GM21390 (cell line): ENCODE measurements at regions not wholly inside any gene's neighbourhood (a gene's known extent, or its start where the extent isn't known, plus 50 kb on each side); places are given as distances from the start of the nearest gene placed in this dataset.
A peak's percentile ranks its signal among the peaks of the same experiment; 100 is the strongest.
"Not testable (repeated sequence)": the region's sequence is repeated elsewhere in the genome, so short reads cannot be mapped to it uniquely, and the experiment has no call there.

Experiments used
- ATAC-seq: cut with Tn5 transposase; IDR thresholded peaks from one replicate; pipeline ENCODE4 v1.9.1; 2021; ENCODE audit not compliant: unreplicated experiment

- ATAC-seq = no peak
Observed at GRCh38 chr12:115377230-115377629, 693.3 kb upstream of the TBX3 start.

GRCh38 chr12:115375186-115375991 is 691.4 kb upstream of the TBX3 start:
- peak; percentile 97 for ATAC-seq

GRCh38 chr12:115374480-115375185 is 690.7 kb upstream of the TBX3 start:
- no peak for ATAC-seq

GRCh38 chr12:115371711-115372110 is 687.7 kb upstream of the TBX3 start:
- ATAC-seq = no peak

- ATAC-seq = no peak
Observed at GRCh38 chr12:115370650-115371049, 686.7 kb upstream of the TBX3 start.

- no peak for ATAC-seq
Observed at GRCh38 chr12:115370207-115370606, 686.2 kb upstream of the TBX3 start.

- not testable (repeated sequence) for ATAC-seq
Observed at GRCh38 chr12:115366277-115366676, 682.3 kb upstream of the TBX3 start.

GRCh38 chr12:115365765-115366164 is 681.8 kb upstream of the TBX3 start:
- ATAC-seq = not testable (repeated sequence)

- no peak for ATAC-seq
Observed at GRCh38 chr12:115364921-115365320, 680.9 kb upstream of the TBX3 start.

- no peak for ATAC-seq
Observed at GRCh38 chr12:115362339-115362976, 678.5 kb upstream of the TBX3 start.

- no peak for ATAC-seq
Observed at GRCh38 chr12:115357681-115358080, 673.7 kb upstream of the TBX3 start.

GRCh38 chr12:115355301-115355700 is 671.3 kb upstream of the TBX3 start:
- ATAC-seq = no peak

- ATAC-seq = no peak
Observed at GRCh38 chr12:115354007-115354890, 670.3 kb upstream of the TBX3 start.

- ATAC-seq = no peak
Observed at GRCh38 chr12:115353467-115353866, 669.5 kb upstream of the TBX3 start.

- ATAC-seq = no peak
Observed at GRCh38 chr12:115351514-115352077, 667.6 kb upstream of the TBX3 start.

- no peak for ATAC-seq
Observed at GRCh38 chr12:115349711-115350110, 665.7 kb upstream of the TBX3 start.

- ATAC-seq = no peak
Observed at GRCh38 chr12:115348301-115348700, 664.3 kb upstream of the TBX3 start.

GRCh38 chr12:115343601-115344000 is 659.6 kb upstream of the TBX3 start:
- no peak for ATAC-seq

- ATAC-seq = no peak
Observed at GRCh38 chr12:115343008-115343407, 659.0 kb upstream of the TBX3 start.

- ATAC-seq = no peak
Observed at GRCh38 chr12:115341442-115341841, 657.5 kb upstream of the TBX3 start.
